ENCODE measurements at regions not wholly inside any gene's neighbourhood (a gene's known extent, or its start where the extent isn't known, plus 50 kb on each side); places are given as distances from the start of the nearest gene placed in this dataset.

DNA sequence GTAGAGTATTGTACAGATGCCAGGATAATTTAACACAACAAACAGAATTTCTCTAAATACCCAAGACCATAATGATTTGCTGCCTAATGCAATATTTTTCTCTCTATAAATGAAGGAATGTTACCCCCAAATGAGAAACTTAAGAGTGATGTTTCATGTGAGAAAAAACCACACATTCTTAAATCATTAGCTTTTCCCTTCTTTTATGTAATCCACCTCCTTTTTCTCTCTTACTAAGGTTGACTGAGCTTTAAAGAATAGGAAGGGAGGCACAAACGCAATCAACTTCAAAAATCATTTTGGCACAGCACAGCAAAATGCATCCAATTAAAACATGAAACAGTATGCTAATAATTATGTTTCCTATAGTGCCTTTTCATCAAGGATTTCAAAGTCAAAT is 698.1 kb upstream of the CDH2 start (continued):
- no peak for TF ChIP-seq SAP30 (IDR thresholded peaks at IDR 0.05; ENCODE audit: insufficient read depth, insufficient replicate concordance, low read length)
- no peak for TF ChIP-seq SP1 (IDR thresholded peaks at IDR 0.05; ENCODE audit: low read depth, low read length)
